ENCODE measurements at regions not wholly inside any gene's neighbourhood (a gene's known extent, or its start where the extent isn't known, plus 50 kb on each side); places are given as distances from the start of the nearest gene placed in this dataset.

DNA sequence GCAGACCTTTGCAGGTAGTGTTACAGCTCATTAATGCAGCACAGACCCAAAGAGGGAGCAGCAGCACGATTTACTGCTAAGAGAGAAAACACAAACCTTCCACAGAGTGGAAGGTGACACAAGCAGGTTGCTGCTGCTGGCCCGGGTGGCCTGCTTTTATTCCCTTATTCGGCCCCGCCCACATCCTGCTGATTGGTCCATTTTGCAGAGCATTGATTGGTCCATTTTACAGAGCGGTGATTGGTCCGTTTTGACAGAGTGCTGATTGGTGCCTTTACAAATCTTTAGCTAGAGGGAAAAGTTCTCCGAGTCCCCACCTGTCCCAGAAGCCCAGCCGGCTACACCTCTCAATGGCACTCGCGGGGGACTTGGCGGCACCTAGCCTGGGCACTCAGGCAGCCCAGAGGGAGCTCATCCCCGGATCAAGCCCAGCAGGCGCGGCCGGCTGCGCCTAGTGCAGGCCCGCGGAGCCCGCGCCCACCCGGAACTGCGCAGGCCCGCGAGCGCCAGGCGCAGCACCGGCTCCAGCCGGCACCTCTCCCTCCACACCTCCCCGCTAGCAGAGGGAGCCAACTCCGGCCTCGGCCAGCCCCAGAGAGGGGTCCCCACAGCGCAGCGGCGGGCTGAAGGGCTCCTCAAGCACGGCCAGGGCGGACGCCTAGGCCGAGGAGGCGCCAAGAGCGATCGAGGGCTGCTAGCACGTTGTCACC lies 825.6 kb upstream of the HS6ST1 start:
- no peak overlapping the region for H3K27ac ChIP-seq
- TF ChIP-seq, protein P1, sequence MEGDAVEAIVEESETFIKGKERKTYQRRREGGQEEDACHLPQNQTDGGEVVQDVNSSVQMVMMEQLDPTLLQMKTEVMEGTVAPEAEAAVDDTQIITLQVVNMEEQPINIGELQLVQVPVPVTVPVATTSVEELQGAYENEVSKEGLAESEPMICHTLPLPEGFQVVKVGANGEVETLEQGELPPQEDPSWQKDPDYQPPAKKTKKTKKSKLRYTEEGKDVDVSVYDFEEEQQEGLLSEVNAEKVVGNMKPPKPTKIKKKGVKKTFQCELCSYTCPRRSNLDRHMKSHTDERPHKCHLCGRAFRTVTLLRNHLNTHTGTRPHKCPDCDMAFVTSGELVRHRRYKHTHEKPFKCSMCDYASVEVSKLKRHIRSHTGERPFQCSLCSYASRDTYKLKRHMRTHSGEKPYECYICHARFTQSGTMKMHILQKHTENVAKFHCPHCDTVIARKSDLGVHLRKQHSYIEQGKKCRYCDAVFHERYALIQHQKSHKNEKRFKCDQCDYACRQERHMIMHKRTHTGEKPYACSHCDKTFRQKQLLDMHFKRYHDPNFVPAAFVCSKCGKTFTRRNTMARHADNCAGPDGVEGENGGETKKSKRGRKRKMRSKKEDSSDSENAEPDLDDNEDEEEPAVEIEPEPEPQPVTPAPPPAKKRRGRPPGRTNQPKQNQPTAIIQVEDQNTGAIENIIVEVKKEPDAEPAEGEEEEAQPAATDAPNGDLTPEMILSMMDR (conservative IDR thresholded peaks at IDR 0.05) = no peak

DNA sequence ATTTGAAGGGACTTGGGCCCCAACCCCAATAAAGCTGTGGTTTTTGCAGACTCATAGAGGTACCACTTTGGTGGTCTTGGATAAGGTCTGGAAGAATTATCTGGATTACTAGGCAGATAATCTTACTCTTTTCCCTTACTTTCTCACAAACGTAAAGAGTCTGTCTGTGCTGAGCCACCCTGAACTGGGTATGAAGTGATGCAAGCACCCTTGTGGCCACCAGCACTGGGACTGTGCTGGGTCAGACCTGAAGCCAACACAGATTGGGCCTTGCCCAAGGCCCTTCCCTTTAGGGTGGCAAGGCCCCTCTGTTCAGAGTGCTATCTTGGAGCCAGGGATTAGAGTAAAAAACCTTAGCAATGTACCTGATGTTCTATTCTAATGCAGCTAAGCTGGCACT lies 827.0 kb upstream of the RAB6C start:
- TF ChIP-seq, protein P1 (conservative IDR thresholded peaks at IDR 0.05) = no peak
- peak overlapping the region; percentile 22; the same call in 1 of the 2 replicates for H3K27ac ChIP-seq

DNA sequence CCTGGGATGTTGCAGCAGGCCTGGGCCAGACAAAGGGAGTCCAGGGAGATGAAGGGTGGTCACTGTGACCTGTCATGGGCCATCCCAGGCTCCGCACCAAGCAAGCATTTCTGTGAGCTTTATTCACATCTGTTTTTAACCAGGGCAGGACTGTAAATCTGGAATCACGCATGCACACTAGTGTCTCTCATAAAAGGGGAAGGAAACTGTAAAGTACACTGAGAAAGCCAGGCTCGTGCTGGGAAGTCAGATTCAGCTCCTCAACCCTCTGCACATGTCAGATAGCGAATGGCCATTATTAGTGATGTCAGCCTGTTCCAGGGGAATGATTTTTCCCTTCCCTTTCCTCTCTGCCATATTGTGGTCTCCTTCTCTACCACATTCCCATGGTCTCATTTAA lies 818.6 kb upstream of the RAB6C start:
- H3K27ac ChIP-seq = peak overlapping the region; percentile 73
- TF ChIP-seq, protein P1 (conservative IDR thresholded peaks at IDR 0.05) = no peak

DNA sequence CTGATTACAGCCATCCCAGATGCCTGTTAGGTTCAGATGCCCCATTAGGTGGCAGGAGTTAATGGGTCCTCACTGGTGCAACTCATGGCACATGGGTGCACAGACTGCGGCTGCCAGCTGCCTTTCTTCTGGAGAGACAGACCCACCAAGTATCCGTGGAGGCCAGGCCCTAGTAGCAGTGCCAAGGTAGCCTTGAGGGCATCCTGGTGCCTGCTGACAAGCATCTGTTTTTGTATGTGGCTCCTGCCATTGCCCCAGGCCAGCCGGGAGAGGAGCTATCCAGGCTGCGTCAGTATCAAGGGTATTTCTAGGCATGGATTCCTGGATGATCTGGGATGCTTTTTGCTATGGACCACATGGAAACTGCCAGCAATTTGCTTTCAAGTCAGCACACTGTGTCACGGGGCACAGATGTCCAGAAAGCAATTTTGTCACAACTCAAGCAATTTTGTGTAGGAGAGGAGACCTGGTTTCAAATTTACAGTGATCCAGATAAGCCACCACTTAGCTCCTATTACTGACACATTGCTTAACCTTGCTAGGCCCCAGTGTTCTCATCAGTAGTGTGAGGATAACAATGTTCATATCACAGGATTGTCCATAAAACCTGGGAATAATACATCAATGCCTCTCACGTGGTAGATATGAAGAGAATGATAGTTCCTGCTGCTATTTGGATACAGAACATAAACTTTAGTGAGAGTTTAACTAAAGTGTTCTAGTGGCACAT lies 815.1 kb upstream of the RAB6C start:
- H3K27ac ChIP-seq = no peak overlapping the region
- TF ChIP-seq, protein P1 (conservative IDR thresholded peaks at IDR 0.05) = no peak

DNA sequence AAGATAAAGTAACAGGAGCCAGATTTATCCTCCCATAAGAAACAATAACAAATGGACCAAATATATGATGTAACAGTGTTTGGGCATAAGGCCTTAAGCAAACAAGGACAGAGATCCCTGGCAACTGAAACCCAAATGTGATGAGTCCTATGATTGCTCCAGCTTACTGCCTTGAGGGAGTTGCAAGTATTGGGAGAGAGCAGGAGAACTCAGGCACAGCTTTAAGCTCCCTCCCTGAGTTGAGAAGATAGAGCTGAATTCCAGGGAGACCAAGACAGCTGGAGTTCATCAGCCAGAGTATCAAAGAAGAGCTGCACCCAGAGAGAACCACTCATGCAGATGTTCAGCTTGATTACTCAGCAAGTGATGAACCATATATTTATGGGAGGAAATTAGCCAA lies 814.5 kb upstream of the RAB6C start:
- TF ChIP-seq, protein P1 (conservative IDR thresholded peaks at IDR 0.05) = no peak
- no peak overlapping the region for H3K27ac ChIP-seq

DNA sequence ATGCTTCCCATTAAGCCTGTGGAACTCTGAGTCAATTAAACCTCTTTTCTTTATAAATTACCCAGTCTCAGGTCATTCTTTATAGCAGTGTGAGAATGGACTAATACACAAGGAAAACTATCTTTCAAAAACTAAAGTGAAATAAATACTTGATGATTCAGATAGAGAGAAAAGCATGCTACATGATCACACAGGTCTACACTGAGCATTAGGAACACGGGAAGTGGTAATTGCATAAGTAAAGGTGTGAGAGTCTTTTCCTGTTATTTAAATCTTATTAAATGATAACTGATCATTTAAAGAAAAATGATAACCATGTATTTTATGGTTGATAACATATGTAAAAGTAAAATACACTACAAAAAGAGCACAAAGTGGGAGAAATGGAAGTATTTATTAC lies 812.0 kb upstream of the RAB6C start:
- no peak overlapping the region for H3K27ac ChIP-seq
- TF ChIP-seq, protein P1 (conservative IDR thresholded peaks at IDR 0.05) = no peak

DNA sequence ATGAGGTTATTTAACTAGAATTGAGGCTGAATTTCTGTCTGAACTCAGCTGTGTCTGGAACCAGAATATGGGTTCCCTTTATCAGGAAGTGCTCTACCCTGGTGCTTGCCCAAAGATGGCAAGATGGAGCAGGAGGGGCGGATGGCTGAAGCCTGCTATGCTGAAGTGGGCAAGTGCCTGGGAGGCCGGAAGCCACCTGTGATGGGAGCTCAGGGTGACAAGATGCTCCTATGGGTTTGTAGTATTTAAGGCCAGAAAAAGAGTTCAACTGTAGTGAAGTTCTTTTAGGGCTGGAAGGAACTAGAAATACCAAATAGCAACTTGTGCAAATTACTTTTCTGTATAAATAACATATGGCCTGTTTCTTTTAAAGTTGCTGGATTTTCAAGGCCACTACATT lies 808.9 kb upstream of the RAB6C start:
- TF ChIP-seq, protein P1 (conservative IDR thresholded peaks at IDR 0.05) = no peak
- H3K27ac ChIP-seq = no peak overlapping the region

All from VCaP (cell line).